GM19438 (cell line): ENCODE measurements at regions not wholly inside any gene's neighbourhood (a gene's known extent, or its start where the extent isn't known, plus 50 kb on each side); places are given as distances from the start of the nearest gene placed in this dataset.
"Not testable (repeated sequence)": the region's sequence is repeated elsewhere in the genome, so short reads cannot be mapped to it uniquely, and the experiment has no call there.

Source experiments
- ATAC-seq: cut with Tn5 transposase; IDR thresholded peaks from one replicate; pipeline ENCODE4 v1.9.1; 2021; ENCODE audit warnings: low read depth; ENCODE audit not compliant: unreplicated experiment

GRCh38 chr3:24545887-24546286 lies 51.2 kb upstream of the THRB start:
- no peak for ATAC-seq

GRCh38 chr3:24548278-24548677 lies 53.6 kb upstream of the THRB start:
- ATAC-seq = no peak

- ATAC-seq = no peak
Measured at GRCh38 chr3:24550588-24550987, 55.9 kb upstream of the THRB start.

GRCh38 chr3:24551626-24552025 lies 57.0 kb upstream of the THRB start:
- ATAC-seq = no peak

- no peak for ATAC-seq
Measured at GRCh38 chr3:24562895-24563294, 68.2 kb upstream of the THRB start.

- ATAC-seq = no peak
Measured at GRCh38 chr3:24565053-24565452, 70.4 kb upstream of the THRB start.

- ATAC-seq = no peak
Measured at GRCh38 chr3:24565656-24566055, 71.0 kb upstream of the THRB start.

GRCh38 chr3:24566927-24567326 lies 72.3 kb upstream of the THRB start:
- no peak for ATAC-seq

- ATAC-seq = not testable (repeated sequence)
Measured at GRCh38 chr3:24572409-24572808, 77.8 kb upstream of the THRB start.

GRCh38 chr3:24573576-24573975 lies 78.9 kb upstream of the THRB start:
- ATAC-seq = no peak

- no peak for ATAC-seq
Measured at GRCh38 chr3:24578324-24578723, 83.7 kb upstream of the THRB start.

- no peak for ATAC-seq
Measured at GRCh38 chr3:24578951-24579421, 84.3 kb upstream of the THRB start.

GRCh38 chr3:24582431-24583403 lies 88.1 kb upstream of the THRB start:
- ATAC-seq = no peak

- ATAC-seq = no peak
Measured at GRCh38 chr3:24586920-24587319, 92.3 kb upstream of the THRB start.

- ATAC-seq = no peak
Measured at GRCh38 chr3:24588629-24589512, 94.2 kb upstream of the THRB start.

- no peak for ATAC-seq
Measured at GRCh38 chr3:24589513-24589851, 94.8 kb upstream of the THRB start.

- ATAC-seq = no peak
Measured at GRCh38 chr3:24589931-24590880, 95.6 kb upstream of the THRB start.

GRCh38 chr3:24591191-24591590 lies 96.5 kb upstream of the THRB start:
- no peak for ATAC-seq

- no peak for ATAC-seq
Measured at GRCh38 chr3:24591661-24592555, 97.3 kb upstream of the THRB start.
